Neural progenitor cell (in vitro differentiated cells): ENCODE measurements at regions not wholly inside any gene's neighbourhood (a gene's known extent, or its start where the extent isn't known, plus 50 kb on each side); places are given as distances from the start of the nearest gene placed in this dataset.

Source experiments
- CTCF ChIP-seq: fragments of 200-600 bp; sonication (generic); IDR thresholded peaks from 2 replicates; pipeline ENCODE4 v1.5.1; 2017; ENCODE audit warnings: antibody characterized with exemption, mild to moderate bottlenecking
- EZH2 ChIP-seq: fragments of 200-600 bp; sonication (generic); IDR thresholded peaks from 2 replicates; pipeline ENCODE4 v1.6.1; 2017; ENCODE audit warnings: antibody characterized with exemption, mild to moderate bottlenecking, moderate library complexity
- EZH2phosphoT487 ChIP-seq: fragments of 200-600 bp; sonication (generic); IDR thresholded peaks from 2 replicates; pipeline ENCODE4 v1.6.1; 2017; ENCODE audit warnings: antibody characterized with exemption

- TF ChIP-seq EZH2 (no peak), EZH2phosphoT487 (no peak), CTCF (no peak)
These were observed 596.0 kb downstream of the XPNPEP1 start for GRCh38 chr10:109327266-109327665.
